RCC 7860 (cell line): ENCODE measurements at regions not wholly inside any gene's neighbourhood (a gene's known extent, or its start where the extent isn't known, plus 50 kb on each side); places are given as distances from the start of the nearest gene placed in this dataset.
"Not testable (repeated sequence)": the region's sequence is repeated elsewhere in the genome, so short reads cannot be mapped to it uniquely, and the experiment has no call there.

Source experiments
- DNase-seq: peaks from one replicate; pipeline ENCODE4 v3.0.0-alpha.2; 2015; ENCODE audit warnings: low spot score
- FAIRE-seq: peaks from 2 replicates; lab custom pipeline; 2012; peaks lifted over from hg19 to GRCh38; lab: Jason Lieb, UNC

GRCh38 chr5:72599519-72600370 is 92.5 kb upstream of the ZNF366 start:
- DNase-seq (peak; percentile 64), FAIRE-seq (peak; percentile 59)

GRCh38 chr5:72599065-72599433 is 91.8 kb upstream of the ZNF366 start:
- DNase-seq (no peak), FAIRE-seq (no peak)

GRCh38 chr5:72598401-72599064 is 91.3 kb upstream of the ZNF366 start:
- FAIRE-seq (no peak), DNase-seq (peak; percentile 26)

DNA sequence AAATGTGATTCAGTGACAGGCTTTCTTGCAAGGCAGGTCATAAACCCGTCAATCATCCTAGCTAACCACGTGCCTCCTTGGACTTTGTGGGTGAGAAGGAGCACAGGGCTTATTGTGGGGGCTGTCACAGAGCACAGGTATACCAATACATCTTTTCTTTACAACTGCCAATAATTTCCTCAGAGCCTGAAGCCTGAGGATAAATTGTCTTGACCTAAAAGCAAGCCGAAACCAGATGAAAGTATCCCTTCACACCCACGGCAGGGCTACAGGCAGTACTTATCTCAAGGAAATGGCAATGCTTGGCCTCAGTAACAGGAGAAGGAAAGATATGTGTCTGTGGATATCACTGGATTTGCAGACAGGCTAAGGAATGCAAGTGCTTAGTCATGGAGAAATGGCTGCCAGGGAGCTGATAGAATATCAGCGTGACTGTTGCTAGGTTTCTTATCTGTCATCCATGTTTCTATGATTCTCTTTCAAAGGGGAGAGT is 90.3 kb upstream of the ZNF366 start:
- FAIRE-seq (no peak), DNase-seq (peak; percentile 65)

DNA sequence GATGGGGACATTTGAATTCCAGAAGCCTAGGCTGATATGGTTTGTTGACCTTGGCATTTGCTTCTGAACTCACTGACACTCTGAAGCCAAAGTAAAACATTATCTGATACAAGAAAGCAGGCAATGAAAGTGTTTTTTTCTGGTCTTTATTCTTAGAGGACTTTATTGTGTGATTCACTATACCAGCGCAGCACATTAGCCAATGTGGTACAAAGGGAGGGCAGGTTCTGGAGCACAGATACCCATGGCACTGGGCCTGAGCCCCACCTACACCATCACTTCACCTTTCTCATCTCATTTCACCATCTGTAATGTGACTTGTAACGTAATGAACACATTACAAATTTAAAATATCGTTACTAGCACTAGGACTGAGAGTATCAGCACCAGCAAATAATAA is 89.7 kb upstream of the ZNF366 start:
- DNase-seq, result no peak
- FAIRE-seq, result no peak

GRCh38 chr5:72588640-72589039 is 81.4 kb upstream of the ZNF366 start:
- FAIRE-seq, result no peak
- DNase-seq, result no peak

DNA sequence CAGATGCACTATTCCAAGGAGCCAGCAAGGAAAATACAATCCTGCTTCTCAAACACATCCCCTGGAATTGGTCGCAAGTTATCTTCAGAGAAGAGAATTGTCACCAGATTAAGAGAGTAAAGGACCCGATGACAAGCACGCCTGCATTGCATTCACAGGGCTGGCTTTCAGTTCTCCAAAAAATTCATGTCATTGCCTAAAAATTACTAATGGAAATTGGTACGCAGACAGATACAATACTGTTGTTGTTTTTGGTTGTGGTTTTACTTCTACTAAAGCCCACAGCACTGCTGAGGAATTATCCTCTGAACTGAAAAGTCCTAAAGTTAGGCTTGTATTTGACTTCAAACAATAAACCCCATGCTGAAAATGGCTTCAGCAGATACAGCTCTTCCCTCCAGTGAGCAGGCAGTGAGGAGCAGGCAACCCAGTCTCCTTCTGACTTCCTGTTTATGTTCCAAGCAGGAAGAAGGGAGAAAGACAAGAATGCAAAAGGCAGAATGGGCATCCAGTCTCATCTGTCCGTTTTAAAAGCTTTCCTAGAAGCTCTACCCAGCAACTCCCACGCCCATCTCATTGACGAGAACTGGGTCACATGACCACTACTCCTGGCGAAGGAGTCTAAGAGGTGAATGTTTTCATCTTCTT is 80.6 kb upstream of the ZNF366 start:
- DNase-seq (no peak), FAIRE-seq (no peak)

GRCh38 chr5:72586788-72587530 is 79.7 kb upstream of the ZNF366 start:
- FAIRE-seq (no peak), DNase-seq (no peak)

DNA sequence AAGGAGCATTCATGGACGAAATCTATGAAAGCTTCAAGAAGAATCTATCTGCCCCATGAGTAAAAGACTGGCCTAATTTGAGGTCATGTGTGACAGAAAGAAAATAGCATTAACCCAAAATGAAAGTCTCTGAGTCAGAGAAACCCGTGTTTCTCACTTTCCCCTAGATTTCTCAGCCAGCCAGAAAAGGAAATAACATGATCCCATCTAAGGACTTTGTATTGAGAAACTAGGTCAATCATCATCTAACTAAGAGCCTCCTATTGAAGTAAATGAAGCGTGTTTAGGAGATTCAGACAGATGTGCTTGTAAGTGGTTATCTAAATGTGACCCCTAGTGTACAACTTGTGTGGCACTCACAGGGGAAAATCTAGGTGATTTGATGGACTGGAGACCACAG is 77.3 kb upstream of the ZNF366 start:
- FAIRE-seq (no peak), DNase-seq (no peak)

DNA sequence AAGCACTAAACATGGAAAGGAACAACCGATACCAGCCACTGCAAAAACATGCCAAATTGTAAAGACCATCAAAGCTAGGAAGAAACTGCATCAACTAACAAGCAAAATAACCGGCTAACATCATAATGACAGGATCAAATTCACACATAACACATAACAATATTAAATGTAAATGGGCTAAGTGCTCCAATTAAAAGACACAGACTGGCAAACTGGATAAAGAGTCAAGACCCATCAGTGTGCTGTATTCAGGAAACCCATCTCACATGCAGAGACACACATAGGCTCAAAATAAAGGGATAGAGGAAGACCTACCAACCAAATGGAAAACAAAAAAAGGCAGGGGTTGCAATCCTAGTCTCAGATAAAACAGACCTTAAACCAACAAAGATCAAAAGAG is 72.1 kb upstream of the ZNF366 start:
- FAIRE-seq, DNase-seq: not testable (repeated sequence)

DNA sequence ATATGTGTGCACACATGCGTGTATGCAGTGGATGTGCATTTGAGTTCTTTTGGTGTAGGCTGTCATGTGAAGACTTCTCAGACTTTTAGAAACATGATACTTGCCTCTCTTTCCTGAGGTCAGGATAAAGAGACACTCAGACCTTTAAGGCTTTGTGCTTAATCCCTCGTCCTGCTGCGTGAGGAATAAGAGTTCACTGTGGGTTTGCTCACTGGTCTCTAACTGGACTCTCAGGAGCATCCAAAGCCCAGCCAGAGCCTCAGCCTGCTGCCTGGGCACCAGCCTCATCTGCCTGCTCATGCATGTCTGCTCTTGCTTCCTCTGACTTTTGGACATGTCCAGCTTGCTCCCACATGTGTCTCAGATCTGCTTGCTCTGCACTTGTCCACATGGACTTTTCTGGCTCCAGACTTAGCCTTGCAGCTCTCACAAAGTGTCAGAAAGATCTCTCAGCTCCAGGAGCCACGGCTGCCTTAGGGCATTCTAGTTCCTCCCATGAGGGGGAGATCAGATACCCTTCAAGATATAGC is 65.1 kb upstream of the ZNF366 start:
- DNase-seq, result no peak
- no peak for FAIRE-seq

DNA sequence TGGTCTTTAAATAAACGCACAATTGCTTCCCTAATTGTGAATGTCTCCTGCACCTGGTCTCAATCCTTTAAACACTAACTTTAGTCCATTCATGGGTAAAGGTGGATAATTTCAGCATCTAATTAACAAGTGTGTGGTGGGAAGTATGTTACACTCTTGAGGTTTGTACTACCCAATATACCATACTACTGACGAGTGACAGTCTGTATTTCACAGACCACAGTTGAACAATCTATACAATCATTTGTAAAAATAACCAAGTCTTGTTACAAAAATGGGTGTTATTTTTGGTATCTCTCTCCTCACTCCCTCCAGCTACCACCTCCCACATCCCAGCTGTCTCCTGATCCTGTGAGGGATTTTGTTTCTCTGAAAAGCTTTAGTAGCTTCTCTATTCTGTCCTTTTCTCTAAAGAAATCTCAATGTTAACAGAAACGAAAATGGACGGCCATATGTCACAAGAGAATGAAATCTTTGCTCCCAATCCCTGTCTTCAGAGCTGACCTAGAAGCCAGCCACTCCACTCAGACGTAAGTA is 62.3 kb upstream of the ZNF366 start:
- FAIRE-seq, result no peak
- no peak for DNase-seq

GRCh38 chr5:72566746-72567145 is 59.5 kb upstream of the ZNF366 start:
- no peak for DNase-seq
- no peak for FAIRE-seq

DNA sequence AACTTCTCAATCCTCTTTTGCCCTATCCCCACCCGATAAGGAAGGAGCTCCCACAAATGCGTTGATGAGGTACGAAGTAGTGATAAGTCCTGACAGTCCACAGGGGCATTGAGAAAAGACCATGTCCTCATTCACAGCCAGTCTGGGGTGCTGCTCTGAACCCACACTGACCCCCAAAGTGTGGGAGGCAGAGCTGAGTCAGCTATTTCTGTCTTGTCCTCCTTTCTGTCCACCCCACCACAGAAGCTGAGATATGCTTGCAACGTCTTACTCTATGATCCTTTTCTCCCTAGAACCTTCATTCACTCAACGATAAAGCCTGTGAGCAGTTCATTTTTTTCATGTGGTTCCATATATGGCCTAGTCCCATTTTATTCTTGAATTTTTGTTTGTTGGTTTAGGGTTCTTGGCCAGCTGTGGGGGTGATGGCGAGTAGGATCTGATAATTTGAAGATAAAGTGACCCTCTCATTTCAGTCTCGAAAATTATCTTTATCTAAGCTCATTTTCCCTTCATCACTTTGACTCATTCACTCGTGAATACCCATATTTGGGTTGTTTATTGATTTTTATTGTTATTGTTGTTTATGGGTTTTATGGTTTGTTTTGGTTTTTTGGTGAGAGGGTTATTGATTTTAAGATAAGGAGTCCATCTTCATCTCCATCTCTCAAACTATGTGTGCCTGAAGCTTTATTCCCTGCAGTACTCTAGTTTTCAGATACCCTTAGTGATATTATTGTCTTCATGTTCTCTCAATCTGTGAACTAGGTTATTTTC is 58.5 kb upstream of the ZNF366 start:
- FAIRE-seq, result no peak

DNA sequence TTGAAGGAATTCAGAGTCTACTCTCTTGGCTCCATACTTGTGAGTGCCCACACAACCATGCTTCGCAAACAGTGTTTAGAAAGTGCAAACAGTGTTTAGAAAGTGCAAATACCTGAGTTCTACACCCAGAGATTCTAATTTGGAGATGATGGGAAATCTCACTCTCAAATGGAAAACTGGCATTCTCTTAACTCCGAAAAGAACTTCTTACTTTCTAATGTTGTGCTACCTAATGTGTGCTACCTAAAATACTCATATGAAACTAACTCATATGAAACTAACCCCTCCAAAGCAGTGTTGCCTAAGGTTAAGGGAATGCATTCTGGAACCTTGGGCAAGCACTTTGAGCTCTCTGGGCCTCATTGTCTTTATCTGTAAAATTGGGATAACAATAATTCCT is 55.5 kb upstream of the ZNF366 start:
- no peak for FAIRE-seq
- DNase-seq, result no peak

More for the DNA sequence above, 58.5 kb upstream of the ZNF366 start:
- no peak for DNase-seq

DNA sequence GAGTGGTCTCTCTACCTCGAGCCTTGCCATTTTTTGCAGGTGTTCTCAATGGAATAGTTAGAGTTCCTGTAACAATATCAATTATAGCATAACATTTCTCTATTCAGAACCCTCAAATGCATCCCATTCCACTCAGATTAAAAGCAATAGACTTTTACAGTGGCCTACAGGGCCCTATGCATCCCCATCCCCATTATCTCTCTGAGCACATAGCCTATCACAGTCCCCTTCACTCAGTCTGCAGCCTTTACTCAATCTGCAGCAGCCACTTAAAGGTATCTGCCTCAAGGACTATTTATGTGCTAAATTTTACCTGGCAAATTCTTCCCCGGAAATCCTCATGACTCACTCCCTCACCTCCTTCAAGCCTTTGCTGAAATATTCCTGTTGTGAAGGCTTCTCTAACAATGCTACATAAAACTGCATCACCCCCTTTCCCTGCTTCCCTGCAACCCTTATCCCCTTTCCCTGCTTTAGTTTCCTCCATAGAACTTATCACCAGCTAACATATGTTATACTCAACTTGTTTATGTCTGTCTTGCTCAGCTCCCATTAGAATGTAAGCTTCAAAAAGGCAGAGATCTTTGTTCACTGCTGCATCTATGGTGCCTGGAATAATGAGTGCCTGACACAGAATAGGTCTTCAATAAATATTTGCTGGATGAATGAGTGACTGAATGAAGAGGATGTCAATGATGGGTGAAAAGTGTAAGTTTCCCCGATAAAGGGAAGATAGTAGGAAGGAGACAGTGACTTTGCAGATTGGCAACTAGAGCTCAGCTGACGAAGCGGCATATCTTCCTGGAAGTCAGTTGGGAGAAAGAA is 54.1 kb upstream of the ZNF366 start:
- FAIRE-seq, result no peak
- no peak for DNase-seq

DNA sequence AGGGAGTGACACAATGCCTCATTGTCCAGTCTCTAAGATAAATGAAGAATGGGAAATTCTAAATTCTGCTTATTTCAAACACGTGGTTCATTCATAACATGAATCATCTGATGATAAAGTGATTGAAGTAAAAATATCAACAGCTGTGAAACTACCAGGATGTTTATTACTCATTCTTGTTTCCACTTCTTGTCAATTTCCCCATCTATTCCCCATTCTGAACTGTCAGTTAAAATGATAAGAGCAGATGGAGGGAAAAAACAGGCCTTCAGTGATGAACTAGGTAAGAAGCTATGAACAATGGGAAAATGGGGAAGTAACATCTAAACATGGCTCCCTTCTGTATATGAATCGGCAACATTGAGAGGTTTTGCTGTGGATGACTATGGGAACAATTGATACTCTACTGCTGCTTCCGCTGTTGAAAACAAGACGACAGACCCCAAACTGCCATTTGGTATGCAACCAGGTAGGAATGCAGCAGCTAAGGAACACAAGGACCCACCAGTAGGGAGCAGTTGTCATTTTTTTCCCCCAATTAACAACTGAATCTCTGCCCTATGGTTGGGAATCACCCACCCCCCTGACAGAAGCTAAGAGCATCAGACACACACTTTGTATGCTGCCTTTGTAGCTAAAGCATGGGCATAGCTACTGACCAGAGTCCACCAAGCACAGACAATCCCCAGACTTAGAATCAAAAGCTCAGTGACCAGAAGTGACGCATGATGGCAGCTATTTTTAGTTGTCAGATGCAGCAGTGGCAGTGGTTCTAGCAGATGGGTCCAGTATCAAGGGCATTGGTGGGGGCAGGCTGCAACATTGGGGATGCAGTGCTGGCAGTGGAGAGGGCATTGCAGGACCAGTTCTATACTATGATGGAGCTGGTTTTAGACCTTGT is 52.9 kb upstream of the ZNF366 start:
- no peak for FAIRE-seq
- no peak for DNase-seq

GRCh38 chr5:72558383-72558782 is 51.2 kb upstream of the ZNF366 start:
- FAIRE-seq (no peak), DNase-seq (no peak)
